ENCODE measurements at regions not wholly inside any gene's neighbourhood (a gene's known extent, or its start where the extent isn't known, plus 50 kb on each side); places are given as distances from the start of the nearest gene placed in this dataset.

- no peak for FAIRE-seq
- no peak for TF ChIP-seq CTCF (IDR thresholded peaks at IDR 0.05)
- Histone ChIP-seq H3K4me3 (no peak overlapping the region), H3K4me1 (no peaks in the 10 kb centered on the region), H3K27ac (no peak overlapping the region), H3K9me3 (no peaks in the 10 kb centered on the region), H3K36me3 (no peaks in the 10 kb centered on the region), H3K27me3 (no peaks in the 10 kb centered on the region)
- no peak for ATAC-seq
- intact Hi-C loops (cut with DNase I), result no loop called here
- 21 to 22% methylated on average over 2 of the region's 2 CpGs for WGBS, 2 donors
- no peak for DNase-seq
Measured at GRCh38 chr3:110246796-110247376, 824.7 kb upstream of the NECTIN3 start.

GRCh38 chr3:110248666-110249065 is 823.0 kb upstream of the NECTIN3 start:
- DNase-seq (no peak), ATAC-seq (no peak), FAIRE-seq (no peak)
- H3K4me1 ChIP-seq, result no peaks in the 10 kb centered on the region
- 62 to 74% methylated on average over 1 of the region's 1 CpG for WGBS, 2 donors
- H3K27ac ChIP-seq, result no peak overlapping the region
- no peaks in the 10 kb centered on the region for H3K27me3 ChIP-seq
- no peak overlapping the region for H3K4me3 ChIP-seq
- intact Hi-C loops (cut with DNase I), result no loop called here
- no peak for TF ChIP-seq CTCF (IDR thresholded peaks at IDR 0.05)
- H3K36me3 ChIP-seq, result no peaks in the 10 kb centered on the region
- H3K9me3 ChIP-seq, result no peaks in the 10 kb centered on the region

GRCh38 chr3:110253794-110254193 is 817.8 kb upstream of the NECTIN3 start:
- DNase-seq (no peak), ATAC-seq (no peak), FAIRE-seq (no peak)
- no peak for TF ChIP-seq CTCF (IDR thresholded peaks at IDR 0.05)
- intact Hi-C loops (cut with DNase I), result no loop called here
- Histone ChIP-seq H3K27ac (no peak overlapping the region), H3K9me3 (no peaks in the 10 kb centered on the region), H3K4me3 (no peak overlapping the region), H3K27me3 (no peaks in the 10 kb centered on the region), H3K4me1 (no peaks in the 10 kb centered on the region), H3K36me3 (no peaks in the 10 kb centered on the region)
- 60 to 66% methylated on average over 2 of the region's 2 CpGs for WGBS, 2 donors

- intact Hi-C loops (cut with DNase I), result no loop called here
- WGBS, 2 donors, result 72 to 81% methylated on average over 7 of the region's 7 CpGs
- no peak for ATAC-seq
- no peaks in the 10 kb centered on the region for H3K4me1 ChIP-seq
- no peaks in the 10 kb centered on the region for H3K36me3 ChIP-seq
- H3K4me3 ChIP-seq, result no peak overlapping the region
- no peak overlapping the region for H3K27ac ChIP-seq
- no peak for FAIRE-seq
- H3K27me3 ChIP-seq, result no peaks in the 10 kb centered on the region
- no peak for TF ChIP-seq CTCF (IDR thresholded peaks at IDR 0.05)
- no peaks in the 10 kb centered on the region for H3K9me3 ChIP-seq
- DNase-seq, result no peak
Measured at GRCh38 chr3:110254591-110254990, 817.0 kb upstream of the NECTIN3 start.

- FAIRE-seq (no peak), DNase-seq (no peak), ATAC-seq (no peak)
- Histone ChIP-seq H3K27me3 (no peaks in the 10 kb centered on the region), H3K27ac (no peak overlapping the region), H3K4me3 (no peak overlapping the region), H3K4me1 (no peaks in the 10 kb centered on the region), H3K9me3 (no peaks in the 10 kb centered on the region), H3K36me3 (no peaks in the 10 kb centered on the region)
- 70 to 74% methylated on average over 1 of the region's 1 CpG for WGBS, 2 donors
- TF ChIP-seq CTCF (IDR thresholded peaks at IDR 0.05), result no peak
- intact Hi-C loops (cut with DNase I), result no loop called here
Measured at GRCh38 chr3:110261141-110261540, 810.5 kb upstream of the NECTIN3 start.

Data from pancreas (tissue), 10 donors.